GM21619 (cell line): ENCODE measurements at regions not wholly inside any gene's neighbourhood (a gene's known extent, or its start where the extent isn't known, plus 50 kb on each side); places are given as distances from the start of the nearest gene placed in this dataset.

ENCODE experiments used
- ATAC-seq: cut with Tn5 transposase; IDR thresholded peaks from one replicate; pipeline ENCODE4 v1.9.1; 2021; ENCODE audit not compliant: unreplicated experiment

- no peak for ATAC-seq
Observed at GRCh38 chr15:95302206-95302605, 1028.3 kb upstream of the NR2F2 start.

GRCh38 chr15:95302809-95303208, 1027.7 kb upstream of the NR2F2 start:
- no peak for ATAC-seq

GRCh38 chr15:95303713-95304112, 1026.8 kb upstream of the NR2F2 start:
- ATAC-seq: no peak

- no peak for ATAC-seq
Observed at GRCh38 chr15:95304151-95304946, 1026.2 kb upstream of the NR2F2 start.

GRCh38 chr15:95304947-95305400, 1025.5 kb upstream of the NR2F2 start:
- ATAC-seq: no peak

- no peak for ATAC-seq
Observed at GRCh38 chr15:95307115-95307514, 1023.4 kb upstream of the NR2F2 start.

- no peak for ATAC-seq
Observed at GRCh38 chr15:95319242-95319641, 1011.3 kb upstream of the NR2F2 start.

GRCh38 chr15:95323796-95324195, 1006.7 kb upstream of the NR2F2 start:
- no peak for ATAC-seq

- no peak for ATAC-seq
Observed at GRCh38 chr15:95324656-95325055, 1005.8 kb upstream of the NR2F2 start.

GRCh38 chr15:95325763-95326404, 1004.6 kb upstream of the NR2F2 start:
- no peak for ATAC-seq

- no peak for ATAC-seq
Observed at GRCh38 chr15:95326431-95327182, 1003.9 kb upstream of the NR2F2 start.

- no peak for ATAC-seq
Observed at GRCh38 chr15:95327183-95327525, 1003.3 kb upstream of the NR2F2 start.

GRCh38 chr15:95327661-95328060, 1002.8 kb upstream of the NR2F2 start:
- no peak for ATAC-seq

GRCh38 chr15:95328559-95328958, 1001.9 kb upstream of the NR2F2 start:
- no peak for ATAC-seq

- ATAC-seq: no peak
Observed at GRCh38 chr15:95329362-95329761, 1001.1 kb upstream of the NR2F2 start.

- ATAC-seq: no peak
Observed at GRCh38 chr15:95341686-95342085, 988.8 kb upstream of the NR2F2 start.

- no peak for ATAC-seq
Observed at GRCh38 chr15:95345867-95346266, 984.6 kb upstream of the NR2F2 start.

- ATAC-seq: no peak
Observed at GRCh38 chr15:95346721-95347475, 983.6 kb upstream of the NR2F2 start.

GRCh38 chr15:95347837-95348236, 982.7 kb upstream of the NR2F2 start:
- no peak for ATAC-seq

- ATAC-seq: no peak
Observed at GRCh38 chr15:95350908-95351307, 979.6 kb upstream of the NR2F2 start.

GRCh38 chr15:95352631-95353187, 977.8 kb upstream of the NR2F2 start:
- ATAC-seq: no peak
